ENCODE measurements at regions not wholly inside any gene's neighbourhood (a gene's known extent, or its start where the extent isn't known, plus 50 kb on each side); places are given as distances from the start of the nearest gene placed in this dataset.

GRCh38 chr4:101596781-101597552, 193.6 kb upstream of the BANK1 start:
- Histone ChIP-seq H3K27ac (no peak overlapping the region), H3K36me3 (no peaks in the 10 kb centered on the region), H3K4me3 (no peak overlapping the region), H3K9me3 (no peaks in the 10 kb centered on the region), H3K27me3 (no peaks in the 10 kb centered on the region), H3K4me1 (no peaks in the 10 kb centered on the region)
- DNase-seq, result no peak
- TF ChIP-seq CTCF (IDR thresholded peaks at IDR 0.05), result no peak
- intact Hi-C loops (cut with DNase I; ENCODE audit: low total_unique reads), result no loop called here

- DNase-seq, result no peak
- TF ChIP-seq CTCF (IDR thresholded peaks at IDR 0.05) (no peak), POLR2A (IDR thresholded peaks at IDR 0.05) (no peak)
- Histone ChIP-seq H3K36me3 (no peaks in the 10 kb centered on the region), H3K4me3 (no peak overlapping the region), H3K27me3 (no peaks in the 10 kb centered on the region), H3K27ac (no peak overlapping the region), H3K4me1 (no peaks in the 10 kb centered on the region), H3K9me3 (no peaks in the 10 kb centered on the region)
- intact Hi-C loops (cut with DNase I; ENCODE audit: low total_unique reads), result no loop called here
These were observed 195.9 kb upstream of the BANK1 start for GRCh38 chr4:101594588-101594987.

- no peak overlapping the region for H3K27ac ChIP-seq
- no peak for TF ChIP-seq CTCF (IDR thresholded peaks at IDR 0.05)
- TF ChIP-seq POLR2A (IDR thresholded peaks at IDR 0.05), result no peak
- H3K4me3 ChIP-seq, result no peak overlapping the region
- no peak for DNase-seq
- no peaks in the 10 kb centered on the region for H3K36me3 ChIP-seq
- intact Hi-C loops (cut with DNase I; ENCODE audit: low total_unique reads), result no loop called here
- no peaks in the 10 kb centered on the region for H3K9me3 ChIP-seq
- no peaks in the 10 kb centered on the region for H3K4me1 ChIP-seq
- no peaks in the 10 kb centered on the region for H3K27me3 ChIP-seq
These were observed 196.9 kb upstream of the BANK1 start for GRCh38 chr4:101593666-101594065.

GRCh38 chr4:101584306-101584705, 206.2 kb upstream of the BANK1 start:
- H3K27me3 ChIP-seq, result no peaks in the 10 kb centered on the region
- H3K27ac ChIP-seq, result no peak overlapping the region
- no peak for DNase-seq
- no peaks in the 10 kb centered on the region for H3K36me3 ChIP-seq
- TF ChIP-seq CTCF (IDR thresholded peaks at IDR 0.05) (no peak), POLR2A (IDR thresholded peaks at IDR 0.05) (no peak)
- no peak overlapping the region for H3K4me3 ChIP-seq
- H3K4me1 ChIP-seq, result no peaks in the 10 kb centered on the region
- intact Hi-C loops (cut with DNase I; ENCODE audit: low total_unique reads), result no loop called here
- H3K9me3 ChIP-seq, result no peaks in the 10 kb centered on the region

- Histone ChIP-seq H3K9me3 (no peaks in the 10 kb centered on the region), H3K36me3 (no peaks in the 10 kb centered on the region), H3K4me3 (no peak overlapping the region), H3K27me3 (no peaks in the 10 kb centered on the region), H3K4me1 (no peaks in the 10 kb centered on the region), H3K27ac (no peak overlapping the region)
- intact Hi-C loops (cut with DNase I; ENCODE audit: low total_unique reads), result no loop called here
- TF ChIP-seq CTCF (IDR thresholded peaks at IDR 0.05) (no peak), POLR2A (IDR thresholded peaks at IDR 0.05) (no peak)
- no peak for DNase-seq
These were observed 215.8 kb upstream of the PPP3CA start for GRCh38 chr4:101563126-101563525.
